ENCODE measurements at regions not wholly inside any gene's neighbourhood (a gene's known extent, or its start where the extent isn't known, plus 50 kb on each side); places are given as distances from the start of the nearest gene placed in this dataset.

GRCh38 chr10:128443925-128444518, 317.8 kb upstream of the MKI67 start:
- H2AFZ ChIP-seq (ENCODE audit: low read depth), result no peak overlapping the region
- no peak overlapping the region for H3K9ac ChIP-seq
- DNase-seq, result no peak
- H3K27me3 ChIP-seq (ENCODE audit: insufficient read depth), result no peaks in the 10 kb centered on the region
- H3K9me3 ChIP-seq, result no peaks in the 10 kb centered on the region
- no peaks in the 10 kb centered on the region for H3K4me1 ChIP-seq (ENCODE audit: control insufficient read depth in 1 of 2, insufficient read depth in 2 of 2, low read depth in 1 of 2, low read length in 1 of 2)
- no peak overlapping the region for H3K27ac ChIP-seq (ENCODE audit: low read depth in 2 of 2, low read length in 1 of 2)
- TF ChIP-seq NFIC (IDR thresholded peaks at IDR 0.05; ENCODE audit: borderline replicate concordance) (no peak), RXRA (IDR thresholded peaks at IDR 0.05; ENCODE audit: borderline replicate concordance, low read depth) (no peak), ELF1 (IDR thresholded peaks at IDR 0.05) (no peak), MEF2A (IDR thresholded peaks at IDR 0.05; ENCODE audit: borderline replicate concordance, low read depth) (no peak), RAD21 (IDR thresholded peaks at IDR 0.05; ENCODE audit: low read length) (no peak), TCF12 (IDR thresholded peaks at IDR 0.05) (no peak), USF1 (IDR thresholded peaks at IDR 0.05; ENCODE audit: borderline replicate concordance, low read depth) (no peak), IRF3 (IDR thresholded peaks at IDR 0.05; ENCODE audit: low read depth, low read length) (no peak), FOSL2 (IDR thresholded peaks at IDR 0.05; ENCODE audit: borderline replicate concordance, low read depth) (no peak), NRF1 (IDR thresholded peaks at IDR 0.05; ENCODE audit: low read depth, low read length) (no peak), EZH2phosphoT487 (IDR thresholded peaks at IDR 0.05; ENCODE audit: borderline replicate concordance, low read depth) (no peak), REST (IDR thresholded peaks at IDR 0.05; ENCODE audit: low read depth, low read length) (no peak), JUND (IDR thresholded peaks at IDR 0.05) (no peak), FOXM1 (IDR thresholded peaks at IDR 0.05; ENCODE audit: low read depth) (no peak), GABPA (IDR thresholded peaks at IDR 0.05; ENCODE audit: low read depth) (no peak), RFX5 (IDR thresholded peaks at IDR 0.05; ENCODE audit: low read length) (no peak), CTCF (IDR thresholded peaks at IDR 0.05) (no peak), CHD2 (IDR thresholded peaks at IDR 0.05; ENCODE audit: low read length, partially characterized antibody) (no peak)
- TF ChIP-seq, protein P1, sequence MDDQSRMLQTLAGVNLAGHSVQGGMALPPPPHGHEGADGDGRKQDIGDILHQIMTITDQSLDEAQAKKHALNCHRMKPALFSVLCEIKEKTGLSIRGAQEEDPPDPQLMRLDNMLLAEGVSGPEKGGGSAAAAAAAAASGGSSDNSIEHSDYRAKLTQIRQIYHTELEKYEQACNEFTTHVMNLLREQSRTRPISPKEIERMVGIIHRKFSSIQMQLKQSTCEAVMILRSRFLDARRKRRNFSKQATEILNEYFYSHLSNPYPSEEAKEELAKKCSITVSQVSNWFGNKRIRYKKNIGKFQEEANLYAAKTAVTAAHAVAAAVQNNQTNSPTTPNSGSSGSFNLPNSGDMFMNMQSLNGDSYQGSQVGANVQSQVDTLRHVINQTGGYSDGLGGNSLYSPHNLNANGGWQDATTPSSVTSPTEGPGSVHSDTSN (IDR thresholded peaks at IDR 0.05), result no peak
- TF ChIP-seq, protein P2, sequence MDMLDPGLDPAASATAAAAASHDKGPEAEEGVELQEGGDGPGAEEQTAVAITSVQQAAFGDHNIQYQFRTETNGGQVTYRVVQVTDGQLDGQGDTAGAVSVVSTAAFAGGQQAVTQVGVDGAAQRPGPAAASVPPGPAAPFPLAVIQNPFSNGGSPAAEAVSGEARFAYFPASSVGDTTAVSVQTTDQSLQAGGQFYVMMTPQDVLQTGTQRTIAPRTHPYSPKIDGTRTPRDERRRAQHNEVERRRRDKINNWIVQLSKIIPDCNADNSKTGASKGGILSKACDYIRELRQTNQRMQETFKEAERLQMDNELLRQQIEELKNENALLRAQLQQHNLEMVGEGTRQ (IDR thresholded peaks at IDR 0.05; ENCODE audit: borderline replicate concordance, low read depth, low read length), result no peak
- H4K20me1 ChIP-seq (ENCODE audit: insufficient read depth), result no peaks in the 10 kb centered on the region
- whole genome bisulfite sequencing (ENCODE audit: low lambda C conversion rate), result 51% methylated on average over 3 of the region's 3 CpGs
- ChIA-PET CTCF (no interaction called here), POLR2A (no interaction called here)
- no peaks in the 10 kb centered on the region for H3K79me2 ChIP-seq (ENCODE audit: insufficient read depth)
- no peaks in the 10 kb centered on the region for H3K36me3 ChIP-seq (replicated peaks in 1 of 2; ENCODE audit: control insufficient read depth in 1 of 2, insufficient read depth in 2 of 2, low read length in 1 of 2)
- H3F3A ChIP-seq (replicated peaks; ENCODE audit: insufficient read depth), result no peaks in the 10 kb centered on the region
- H3K4me2 ChIP-seq, result no peak overlapping the region
- no peaks in the 10 kb centered on the region for H3K9me2 ChIP-seq
- no peak overlapping the region for H3K4me3 ChIP-seq (ENCODE audit: low read depth in 2 of 2, low read length in 1 of 2)
